HepG2 (cell line): ENCODE measurements at regions not wholly inside any gene's neighbourhood (a gene's known extent, or its start where the extent isn't known, plus 50 kb on each side); places are given as distances from the start of the nearest gene placed in this dataset.

ENCODE experiments used
- ATAC-seq: fragments of 200-7000 bp; cut with Tn5 transposase; 3 replicates; pipeline ENCODE4 v1.9.1; 2020; ENCODE audit warnings: mild to moderate bottlenecking, moderate library complexity
- BruUV-seq: library from RNA; stranded (reverse); fragments of 400-500 nt; replicated peaks from 2 replicates; lab custom pipeline; 2021; lab: Mats Ljungman, UMichigan
- CTCF ChIA-PET: fragments of 300-600 bp; formaldehyde crosslinking; extraction: SDS; loops from one replicate; lab custom pipeline; 2021; ENCODE audit warnings: low total read pairs, inconsistent platforms, low intra/inter-chr PET ratio; lab: Yijun Ruan, JAX
- POLR2A ChIA-PET: fragments of 350-600 bp; sonication (Branson Sonifier 250); formaldehyde crosslinking; loops from one replicate; lab custom pipeline; 2020; ENCODE audit warnings: antibody characterized with exemption, inconsistent platforms; lab: Yijun Ruan, JAX
- DNase-seq: peaks from one replicate; pipeline ENCODE4 v3.0.0-alpha.2; 2015; ENCODE audit warnings: low spot score
- FAIRE-seq: peaks from 3 replicates; lab custom pipeline; 2011; peaks lifted over from hg19 to GRCh38; lab: Jason Lieb, UNC
- H2AFZ ChIP-seq: one replicate; pipeline ENCODE4 v1.6.1; 2011; ENCODE audit warnings: low read length, inconsistent platforms
- H3K27ac ChIP-seq: fragments of 300-600 bp; 3 replicates; pipeline ENCODE4 v1.8.0; 2011; ENCODE audit warnings: mixed run types, mild to moderate bottlenecking, mixed read lengths, low read length, inconsistent platforms; ENCODE audit not compliant: insufficient read depth; ENCODE audit errors: extremely low read length
- H3K27me3 ChIP-seq, 2 experiments: fragments of 200-600 bp in 1 of 2; 2 replicates in 1 of 2; 3 replicates in 1 of 2; pipeline versions ENCODE4 v1.6.0 to v1.8.0; 2011; ENCODE audit warnings: low read length in 2 of 2, mild to moderate bottlenecking in 2 of 2, moderate library complexity in 2 of 2, inconsistent platforms in 1 of 2; ENCODE audit not compliant: insufficient read depth in 2 of 2, control insufficient read depth in 1 of 2
- H3K36me3 ChIP-seq, 2 experiments: fragments of 200-600 bp in 1 of 2; replicated peaks in 1 of 2; 2 replicates in 1 of 2; 3 replicates in 1 of 2; pipeline versions ENCODE4 v1.5.1 to v1.8.0; 2011; ENCODE audit warnings: low read length in 2 of 2, inconsistent platforms in 1 of 2; ENCODE audit not compliant: insufficient read depth in 2 of 2, control insufficient read depth in 1 of 2
- H3K4me1 ChIP-seq: 2 replicates; pipeline ENCODE4 v1.5.1; 2012; ENCODE audit warnings: low read length, inconsistent platforms; ENCODE audit not compliant: insufficient read depth
- H3K4me2 ChIP-seq: 2 replicates; pipeline ENCODE4 v1.6.0; 2011; ENCODE audit warnings: low read depth, low read length, inconsistent platforms
- H3K4me3 ChIP-seq, 3 experiments: fragments of 200-600 bp in 1 of 3; sonication (generic), shearing (Covaris generic) in 1 of 3; replicated peaks in 1 of 3; 2 replicates each; pipeline ENCODE4 v1.5.1; 2011 to 2016; ENCODE audit warnings: low read length in 3 of 3, inconsistent platforms in 2 of 3, low read depth in 2 of 3, mild to moderate bottlenecking in 2 of 3, control low read depth in 1 of 3, mixed read lengths in 1 of 3; ENCODE audit not compliant: insufficient read depth in 1 of 3
- H3K79me2 ChIP-seq: one replicate; pipeline ENCODE4 v1.6.1; 2011; ENCODE audit warnings: low read length, inconsistent platforms; ENCODE audit not compliant: insufficient read depth
- H3K9ac ChIP-seq: 2 replicates; pipeline ENCODE4 v1.6.0; 2011; ENCODE audit warnings: mild to moderate bottlenecking, low read depth, low read length, inconsistent platforms; ENCODE audit not compliant: insufficient read depth
- H3K9me3 ChIP-seq: 2 replicates; pipeline ENCODE4 v1.5.1; 2012; ENCODE audit warnings: mild to moderate bottlenecking, low read length
- H4K20me1 ChIP-seq: 2 replicates; pipeline ENCODE4 v1.6.0; 2011; ENCODE audit warnings: inconsistent platforms, mild to moderate bottlenecking, low read length, moderate library complexity; ENCODE audit not compliant: insufficient read depth
- BRCA1 ChIP-seq: sonication (generic); formaldehyde crosslinking; IDR thresholded peaks from 2 replicates; pipeline ENCODE4 v1.4.0; 2020; ENCODE audit warnings: missing genetic modification reagents
- CEBPB ChIP-seq: IDR thresholded peaks from 2 replicates; pipeline ENCODE4 v1.6.1; 2011; ENCODE audit warnings: low read depth, low read length, improper control_type of control experiment, borderline replicate concordance
- JARID2 ChIP-seq: sonication (generic); formaldehyde crosslinking; IDR thresholded peaks from 2 replicates; pipeline ENCODE4 v1.8.1; 2023; ENCODE audit warnings: missing genetic modification reagents, inconsistent platforms; ENCODE audit not compliant: insufficient replicate concordance
- MTA1 ChIP-seq: sonication (generic); formaldehyde crosslinking; IDR thresholded peaks from 2 replicates; pipeline ENCODE4 v1.4.0; 2020; ENCODE audit warnings: missing genetic modification reagents, mild to moderate bottlenecking, borderline replicate concordance
- NONO ChIP-seq, 2 experiments: fragments of 450-650 bp in 1 of 2; sonication (generic) in 1 of 2; formaldehyde crosslinking in 1 of 2; IDR thresholded peaks in 1 of 2; conservative IDR thresholded peaks in 1 of 2; 2 replicates each; pipeline versions ENCODE4 v1.6.1 to v1.8.0; 2017 to 2022; ENCODE audit warnings: mild to moderate bottlenecking in 1 of 2, missing genetic modification reagents in 1 of 2, moderate library complexity in 1 of 2
- ZBTB8A ChIP-seq: sonication (generic); formaldehyde crosslinking; IDR thresholded peaks from 2 replicates; pipeline ENCODE4 v1.4.0; 2020; ENCODE audit warnings: mild to moderate bottlenecking, low read depth, missing genetic modification reagents, borderline replicate concordance
- ZFP36L2 ChIP-seq: sonication (generic); formaldehyde crosslinking; IDR thresholded peaks from 2 replicates; pipeline ENCODE4 v1.4.0; 2020; ENCODE audit warnings: missing genetic modification reagents
- ZKSCAN8 ChIP-seq: IDR thresholded peaks from 2 replicates; pipeline ENCODE4 v1.6.1; 2016; ENCODE audit warnings: borderline replicate concordance, missing genetic modification reagents, missing compliant biosample characterization
- ZNF605 ChIP-seq: sonication (generic); formaldehyde crosslinking; IDR thresholded peaks from 2 replicates; pipeline ENCODE4 v1.8.0; 2022; ENCODE audit warnings: mild to moderate bottlenecking, missing genetic modification reagents
- WGBS: methylation state at CpG from one replicate; pipeline ENCODE4 v1.1.6; 2017; ENCODE audit warnings: low lambda C conversion rate; 5-methylcytosine and 5-hydroxymethylcytosine counted together
- in situ Hi-C: cut with HindIII; loops from 2 replicates; pipeline ENCODE4 v1.10.0; 2017; ENCODE audit warnings: low pct_unique_long_range_greater_than_20kb; ENCODE audit not compliant: extremely low pct_ligation_motif_present
- intact Hi-C: fragments of 100-400 bp; cut with micrococcal nuclease; formaldehyde crosslinking; loops from one replicate; pipeline ENCODE4 v1.10.0; 2022; ENCODE audit not compliant: unreplicated experiment
- TF ChIP-seq, protein P1 (sequence below): IDR thresholded peaks from 2 replicates; pipeline ENCODE4 v1.6.1; 2016; ENCODE audit warnings: missing compliant biosample characterization, missing genetic modification reagents, borderline replicate concordance
- TF ChIP-seq, protein P2 (sequence below): sonication (generic); formaldehyde crosslinking; IDR thresholded peaks from 2 replicates; pipeline ENCODE4 v1.8.0; 2022; ENCODE audit warnings: mild to moderate bottlenecking, missing genetic modification reagents; ENCODE audit not compliant: insufficient replicate concordance
- TF ChIP-seq, protein P3 (sequence below): sonication (generic); formaldehyde crosslinking; IDR thresholded peaks from 2 replicates; pipeline ENCODE4 v1.4.0; 2020; ENCODE audit warnings: low read depth, mild to moderate bottlenecking, missing genetic modification reagents

DNA sequence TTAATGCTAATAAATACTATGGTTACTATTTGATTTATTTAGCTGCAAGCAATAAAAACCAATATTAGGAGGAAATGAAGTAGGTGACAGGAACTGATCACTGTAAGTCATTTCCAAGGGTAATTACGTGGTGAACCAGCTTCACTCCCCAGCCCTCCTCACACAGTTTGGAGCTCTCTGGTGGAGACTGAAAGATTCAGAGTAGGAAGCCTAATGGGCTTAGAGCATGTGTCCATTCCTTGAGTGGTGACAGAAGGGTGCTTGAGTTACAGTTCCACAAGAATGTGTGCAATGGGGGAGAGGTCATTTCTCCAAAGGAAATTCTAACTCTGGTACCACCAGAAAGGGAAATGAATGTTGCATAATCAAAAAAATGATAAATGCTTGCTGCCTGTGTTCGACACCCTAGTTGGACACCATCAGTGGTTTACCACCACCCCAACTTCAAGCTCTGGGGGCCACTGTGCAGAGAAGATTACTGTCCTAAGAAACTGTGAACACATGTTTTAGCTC is 285.1 kb upstream of the MMADHC start:
- BruUV-seq, result no TSS peak
- Histone ChIP-seq H3K79me2 (no peaks in the 10 kb centered on the region), H3K4me1 (no peaks in the 10 kb centered on the region), H3K9me3 (peaks cover 67% of the 10 kb centered on the region), H3K4me2 (no peak overlapping the region), H3K9ac (no peak overlapping the region), H3K4me3 (no peak overlapping the region), H3K36me3 (no peaks in the 10 kb centered on the region), H3K27me3 (no peaks in the 10 kb centered on the region), H3K27ac (no peak overlapping the region), H2AFZ (no peak overlapping the region), H4K20me1 (no peaks in the 10 kb centered on the region)
- CTCF ChIA-PET, result no interaction called here
- FAIRE-seq, result no peak
- in situ Hi-C loops, result no loop called here
- TF ChIP-seq ZFP36L2 (CRISPR knock-in tag) (no peak), CEBPB (peak; percentile 45; the same call in 1 of the 2 replicates)
- no peak for ATAC-seq
- intact Hi-C loops, result no loop called here
- DNase-seq, result no peak
- WGBS, result 23% methylated on average over 2 of the region's 2 CpGs
- POLR2A ChIA-PET, result no interaction called here

DNA sequence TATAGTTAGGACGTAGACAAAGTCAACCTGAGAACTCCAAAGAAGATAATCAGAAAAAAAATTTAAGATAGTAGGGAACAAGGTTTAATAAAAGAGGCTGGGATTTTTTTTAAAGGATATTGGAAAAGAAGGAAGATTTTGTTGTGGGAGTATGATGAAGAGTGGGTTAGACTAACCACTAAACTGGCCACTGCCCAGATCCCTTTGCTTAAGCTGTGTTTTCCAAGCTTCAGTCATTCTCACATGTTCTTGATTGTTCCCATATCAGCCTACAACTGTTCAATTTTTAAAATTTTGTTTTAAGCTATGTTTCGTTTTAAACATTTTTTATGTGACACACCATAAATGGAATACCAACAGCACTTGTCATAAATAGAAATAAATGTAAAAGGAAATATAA is 284.5 kb upstream of the MMADHC start:
- BruUV-seq, result no TSS peak
- intact Hi-C loops, result no loop called here

More for the DNA sequence above, 284.5 kb upstream of the MMADHC start:
- Histone ChIP-seq H3K27ac (no peak overlapping the region), H3K4me2 (no peak overlapping the region), H3K4me3 (no peak overlapping the region), H3K27me3 (no peaks in the 10 kb centered on the region), H3K79me2 (no peaks in the 10 kb centered on the region), H3K4me1 (no peaks in the 10 kb centered on the region), H3K9ac (no peak overlapping the region), H3K36me3 (no peaks in the 10 kb centered on the region), H2AFZ (no peak overlapping the region), H3K9me3 (peaks cover 68% of the 10 kb centered on the region), H4K20me1 (no peaks in the 10 kb centered on the region)
- DNase-seq (no peak), FAIRE-seq (no peak), ATAC-seq (no peak)
- POLR2A ChIA-PET, result no interaction called here
- WGBS, result 3% methylated on average over 2 of the region's 2 CpGs
- no peak for TF ChIP-seq ZKSCAN8 (CRISPR knock-in tag)
- no peak for TF ChIP-seq NONO (IDR thresholded peaks at IDR 0.05)
- TF ChIP-seq NONO (CRISPR knock-in tag; conservative IDR thresholded peaks at IDR 0.05), result no peak
- TF ChIP-seq, protein P1, sequence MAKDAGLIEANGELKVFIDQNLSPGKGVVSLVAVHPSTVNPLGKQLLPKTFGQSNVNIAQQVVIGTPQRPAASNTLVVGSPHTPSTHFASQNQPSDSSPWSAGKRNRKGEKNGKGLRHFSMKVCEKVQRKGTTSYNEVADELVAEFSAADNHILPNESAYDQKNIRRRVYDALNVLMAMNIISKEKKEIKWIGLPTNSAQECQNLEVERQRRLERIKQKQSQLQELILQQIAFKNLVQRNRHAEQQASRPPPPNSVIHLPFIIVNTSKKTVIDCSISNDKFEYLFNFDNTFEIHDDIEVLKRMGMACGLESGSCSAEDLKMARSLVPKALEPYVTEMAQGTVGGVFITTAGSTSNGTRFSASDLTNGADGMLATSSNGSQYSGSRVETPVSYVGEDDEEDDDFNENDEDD (CRISPR knock-in tag), result no peak
- no peak for TF ChIP-seq ZNF605
- TF ChIP-seq BRCA1, result no peak
- TF ChIP-seq, protein P2, sequence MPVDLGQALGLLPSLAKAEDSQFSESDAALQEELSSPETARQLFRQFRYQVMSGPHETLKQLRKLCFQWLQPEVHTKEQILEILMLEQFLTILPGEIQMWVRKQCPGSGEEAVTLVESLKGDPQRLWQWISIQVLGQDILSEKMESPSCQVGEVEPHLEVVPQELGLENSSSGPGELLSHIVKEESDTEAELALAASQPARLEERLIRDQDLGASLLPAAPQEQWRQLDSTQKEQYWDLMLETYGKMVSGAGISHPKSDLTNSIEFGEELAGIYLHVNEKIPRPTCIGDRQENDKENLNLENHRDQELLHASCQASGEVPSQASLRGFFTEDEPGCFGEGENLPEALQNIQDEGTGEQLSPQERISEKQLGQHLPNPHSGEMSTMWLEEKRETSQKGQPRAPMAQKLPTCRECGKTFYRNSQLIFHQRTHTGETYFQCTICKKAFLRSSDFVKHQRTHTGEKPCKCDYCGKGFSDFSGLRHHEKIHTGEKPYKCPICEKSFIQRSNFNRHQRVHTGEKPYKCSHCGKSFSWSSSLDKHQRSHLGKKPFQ (CRISPR knock-in tag), result no peak
- TF ChIP-seq, protein P3, sequence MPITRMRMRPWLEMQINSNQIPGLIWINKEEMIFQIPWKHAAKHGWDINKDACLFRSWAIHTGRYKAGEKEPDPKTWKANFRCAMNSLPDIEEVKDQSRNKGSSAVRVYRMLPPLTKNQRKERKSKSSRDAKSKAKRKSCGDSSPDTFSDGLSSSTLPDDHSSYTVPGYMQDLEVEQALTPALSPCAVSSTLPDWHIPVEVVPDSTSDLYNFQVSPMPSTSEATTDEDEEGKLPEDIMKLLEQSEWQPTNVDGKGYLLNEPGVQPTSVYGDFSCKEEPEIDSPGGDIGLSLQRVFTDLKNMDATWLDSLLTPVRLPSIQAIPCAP (CRISPR knock-in tag), result no peak
- TF ChIP-seq MTA1, result no peak
- no peak for TF ChIP-seq ZBTB8A (CRISPR knock-in tag)
- TF ChIP-seq JARID2 (CRISPR knock-in tag), result no peak
- in situ Hi-C loops, result no loop called here
- CTCF ChIA-PET, result no interaction called here
